GM23338 (cell line): ENCODE measurements at regions not wholly inside any gene's neighbourhood (a gene's known extent, or its start where the extent isn't known, plus 50 kb on each side); places are given as distances from the start of the nearest gene placed in this dataset.

Experiments used
- CREB1 ChIP-seq: fragments of 250-450 bp; sonication (Bioruptor Pico); IDR thresholded peaks from 2 replicates; pipeline ENCODE4 v1.5.0; 2020; ENCODE audit warnings: low read depth, mild to moderate bottlenecking, moderate library complexity
- CTCF ChIP-seq, 2 experiments: fragments of 200-600 bp in 1 of 2; sonication (generic) in 1 of 2; conservative IDR thresholded peaks; 2 replicates each; pipeline versions ENCODE4 v1.5.1 to v1.6.1; 2016 to 2017; ENCODE audit warnings: antibody characterized with exemption in 2 of 2, low read depth in 2 of 2, mild to moderate bottlenecking in 2 of 2, moderate library complexity in 1 of 2
- EZH2 ChIP-seq: fragments of 200-600 bp; sonication (generic); IDR thresholded peaks from one replicate; pipeline ENCODE4 v1.8.0; 2017; ENCODE audit warnings: antibody characterized with exemption, mild to moderate bottlenecking, low read depth; ENCODE audit not compliant: unreplicated experiment
- EZH2phosphoT487 ChIP-seq: fragments of 200-600 bp; sonication (generic); IDR thresholded peaks from one replicate; pipeline ENCODE4 v1.8.1; 2018; ENCODE audit warnings: antibody characterized with exemption; ENCODE audit not compliant: unreplicated experiment
- JUNB ChIP-seq: IDR thresholded peaks from one replicate; pipeline ENCODE4 v1.6.1; 2016; ENCODE audit warnings: antibody characterized with exemption; ENCODE audit not compliant: unreplicated experiment
- NANOG ChIP-seq: IDR thresholded peaks from 2 replicates; pipeline ENCODE4 v1.6.1; 2016; ENCODE audit warnings: antibody characterized with exemption, borderline replicate concordance
- POLR2AphosphoS5 ChIP-seq: IDR thresholded peaks from 2 replicates; pipeline ENCODE4 v1.6.1; 2016; ENCODE audit warnings: antibody characterized with exemption, low read depth
- STAT1 ChIP-seq: IDR thresholded peaks from one replicate; pipeline ENCODE4 v1.6.1; 2016; ENCODE audit warnings: antibody characterized with exemption; ENCODE audit not compliant: unreplicated experiment
- ZNF331 ChIP-seq: fragments of 250-450 bp; sonication (Bioruptor Pico); IDR thresholded peaks from 2 replicates; pipeline ENCODE4 v1.5.0; 2020; ENCODE audit warnings: low read depth, mild to moderate bottlenecking, moderate library complexity
- ZNF462 ChIP-seq: fragments of 250-450 bp; sonication (Bioruptor Pico); IDR thresholded peaks from 2 replicates; pipeline ENCODE4 v1.5.0; 2020; ENCODE audit warnings: mild to moderate bottlenecking, moderate library complexity
- TF ChIP-seq, protein P1 (sequence below): IDR thresholded peaks from 2 replicates; pipeline ENCODE4 v1.6.1; 2016; ENCODE audit warnings: antibody characterized with exemption

GRCh38 chr1:232363008-232363407 is 266.9 kb downstream of the SIPA1L2 start (continued):
- TF ChIP-seq ZNF462 (CRISPR knock-in tag) (no peak), POLR2AphosphoS5 (no peak), NANOG (no peak), CREB1 (CRISPR knock-in tag) (no peak), ZNF331 (no peak), JUNB (no peak), EZH2 (no peak), STAT1 (no peak), CTCF (conservative IDR thresholded peaks at IDR 0.05; ENCODE audit: low read depth in 2 of 2) (no peak), EZH2phosphoT487 (no peak)
- TF ChIP-seq, protein P1, sequence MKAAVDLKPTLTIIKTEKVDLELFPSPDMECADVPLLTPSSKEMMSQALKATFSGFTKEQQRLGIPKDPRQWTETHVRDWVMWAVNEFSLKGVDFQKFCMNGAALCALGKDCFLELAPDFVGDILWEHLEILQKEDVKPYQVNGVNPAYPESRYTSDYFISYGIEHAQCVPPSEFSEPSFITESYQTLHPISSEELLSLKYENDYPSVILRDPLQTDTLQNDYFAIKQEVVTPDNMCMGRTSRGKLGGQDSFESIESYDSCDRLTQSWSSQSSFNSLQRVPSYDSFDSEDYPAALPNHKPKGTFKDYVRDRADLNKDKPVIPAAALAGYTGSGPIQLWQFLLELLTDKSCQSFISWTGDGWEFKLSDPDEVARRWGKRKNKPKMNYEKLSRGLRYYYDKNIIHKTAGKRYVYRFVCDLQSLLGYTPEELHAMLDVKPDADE: no peak
